ENCODE measurements at regions not wholly inside any gene's neighbourhood (a gene's known extent, or its start where the extent isn't known, plus 50 kb on each side); places are given as distances from the start of the nearest gene placed in this dataset.

- peaks cover 5 to 6% (median 5%) of the 10 kb centered on the region in 3 donors for H3K27me3 Mint-ChIP-seq (ENCODE audit: low read depth in 3 of 3)
- no peak overlapping the region for H3K4me3 ChIP-seq (replicated peaks in 1 of 3; ENCODE audit: low read depth in 2 of 3, low read length in 3 of 3)
- 17% methylated on average over 5 of the region's 9 CpGs for WGBS (ENCODE audit: insufficient coverage)
- no peak overlapping the region for H3K27ac Mint-ChIP-seq
- H3K9me3 ChIP-seq (replicated peaks in 1 of 2; ENCODE audit: control insufficient read depth in 1 of 2, insufficient read depth in 1 of 2, low read length in 2 of 2): peaks cover 11 to 26% of the 10 kb centered on the region in 2 donors
- no peaks in the 10 kb centered on the region for H3K4me1 ChIP-seq (ENCODE audit: control insufficient read depth in 1 of 2, insufficient read depth in 2 of 2, low read length in 2 of 2)
- H3K36me3 ChIP-seq (replicated peaks in 1 of 2; ENCODE audit: control insufficient read depth in 1 of 2, insufficient read depth in 2 of 2, low read length in 2 of 2): no peaks in the 10 kb centered on the region
- H2AFZ ChIP-seq (ENCODE audit: insufficient read depth, low read depth, low read length, poor library complexity, severe bottlenecking): no peak overlapping the region
- peaks cover 8 to 33% (median 18%) of the 10 kb centered on the region in 7 donors for H3K9me3 Mint-ChIP-seq
- intact Hi-C loops (cut with micrococcal nuclease): no loop called here
- no peaks in the 10 kb centered on the region for H3K36me3 Mint-ChIP-seq
- no peak overlapping the region for H3K4me2 ChIP-seq (replicated peaks; ENCODE audit: extremely low read depth, low read length, poor library complexity, severe bottlenecking)
- DNase-seq: no peak
- no peak overlapping the region for H3K27ac ChIP-seq (ENCODE audit: low read depth in 1 of 2, low read length in 2 of 2)
- no peaks in the 10 kb centered on the region for H3K27me3 ChIP-seq (ENCODE audit: control insufficient read depth in 2 of 2, insufficient read depth in 2 of 2, low read length in 2 of 2)
- H3K79me2 ChIP-seq (ENCODE audit: insufficient read depth, low read length): no peaks in the 10 kb centered on the region
- no peak overlapping the region for H3K4me3 Mint-ChIP-seq
- H3K9ac ChIP-seq (ENCODE audit: insufficient read depth, low read length, poor library complexity, severe bottlenecking): no peak overlapping the region
- no peaks in the 10 kb centered on the region for H4K20me1 ChIP-seq (ENCODE audit: insufficient read depth, low read length)
- no peak for TF ChIP-seq CTCF (IDR thresholded peaks at IDR 0.05)
- no peaks in the 10 kb centered on the region for H3K4me1 Mint-ChIP-seq
Observed at GRCh38 chrX:519741-520140, 110.8 kb upstream of the SHOX start.

DNA sequence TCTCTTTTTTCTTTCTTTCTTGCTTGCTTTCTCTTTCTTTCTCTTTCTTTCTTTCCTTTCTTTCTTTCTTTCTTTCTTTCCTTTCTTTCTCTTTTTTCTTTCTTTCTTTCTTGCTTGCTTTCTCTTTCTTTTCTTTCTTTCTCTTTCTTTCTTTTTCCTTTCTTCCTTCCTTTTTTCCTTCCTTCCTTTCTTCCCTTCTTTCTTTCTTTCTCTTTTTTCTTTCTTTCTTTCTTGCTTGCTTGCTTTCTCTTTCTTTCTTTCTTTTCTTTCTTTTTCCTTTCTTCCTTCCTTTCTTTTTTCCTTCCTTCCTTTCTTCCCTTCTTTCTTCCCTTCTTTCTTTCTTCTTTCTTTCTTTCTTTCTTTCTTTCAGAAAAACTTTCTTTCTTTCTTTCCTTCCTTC is 108.1 kb upstream of the SHOX start:
- Mint-ChIP-seq H3K9me3 (peaks cover 20 to 56% (median 41%) of the 10 kb centered on the region in 7 donors), H3K27me3 (ENCODE audit: low read depth in 3 of 3) (peaks cover 2 to 4% (median 3%) of the 10 kb centered on the region in 3 donors), H3K27ac (no peak overlapping the region), H3K4me3 (no peak overlapping the region), H3K4me1 (no peaks in the 10 kb centered on the region), H3K36me3 (no peaks in the 10 kb centered on the region)
- Histone ChIP-seq H3K9ac (ENCODE audit: insufficient read depth, low read length, poor library complexity, severe bottlenecking) (no peak overlapping the region), H3K36me3 (replicated peaks in 1 of 2; ENCODE audit: control insufficient read depth in 1 of 2, insufficient read depth in 2 of 2, low read length in 2 of 2) (no peaks in the 10 kb centered on the region), H3K9me3 (replicated peaks in 1 of 2; ENCODE audit: control insufficient read depth in 1 of 2, insufficient read depth in 1 of 2, low read length in 2 of 2) (peaks cover 35 to 48% of the 10 kb centered on the region in 2 donors), H3K4me2 (replicated peaks; ENCODE audit: extremely low read depth, low read length, poor library complexity, severe bottlenecking) (no peak overlapping the region), H3K79me2 (ENCODE audit: insufficient read depth, low read length) (no peaks in the 10 kb centered on the region), H2AFZ (ENCODE audit: insufficient read depth, low read depth, low read length, poor library complexity, severe bottlenecking) (no peak overlapping the region), H3K27ac (ENCODE audit: low read depth in 1 of 2, low read length in 2 of 2) (no peak overlapping the region), H4K20me1 (ENCODE audit: insufficient read depth, low read length) (no peaks in the 10 kb centered on the region), H3K4me1 (ENCODE audit: control insufficient read depth in 1 of 2, insufficient read depth in 2 of 2, low read length in 2 of 2) (no peaks in the 10 kb centered on the region), H3K27me3 (ENCODE audit: control insufficient read depth in 2 of 2, insufficient read depth in 2 of 2, low read length in 2 of 2) (no peaks in the 10 kb centered on the region), H3K4me3 (replicated peaks in 1 of 3; ENCODE audit: low read depth in 2 of 3, low read length in 3 of 3) (no peak overlapping the region)
- intact Hi-C loops (cut with micrococcal nuclease): no loop called here
- TF ChIP-seq CTCF (IDR thresholded peaks at IDR 0.05): peak; percentile 12
- DNase-seq: no peak

Measured in CD14-positive monocyte (primary cell).